Activated T-cell treated with anti-CD3 and anti-CD28 coated beads, Interleukin-2, amount 50 U/mL, for 24 hours (primary cell): ENCODE measurements at regions not wholly inside any gene's neighbourhood (a gene's known extent, or its start where the extent isn't known, plus 50 kb on each side); places are given as distances from the start of the nearest gene placed in this dataset.

ENCODE experiments used
- DNase-seq: peaks from one replicate; pipeline ENCODE4 v3.0.0-alpha.2; 2020
- H3K27ac Mint-ChIP-seq: 2 replicates; pipeline ENCODE4 v1.8.0; 2020; ENCODE audit warnings: mild to moderate bottlenecking, mixed read lengths
- H3K27me3 Mint-ChIP-seq: 2 replicates; pipeline ENCODE4 v1.8.0; 2020; ENCODE audit warnings: mixed read lengths
- H3K36me3 Mint-ChIP-seq: 2 replicates; pipeline ENCODE4 v1.8.0; 2020; ENCODE audit warnings: low read depth, mixed read lengths
- H3K4me1 Mint-ChIP-seq: 2 replicates; pipeline ENCODE4 v1.8.0; 2020; ENCODE audit warnings: low read depth, mixed read lengths
- H3K4me3 Mint-ChIP-seq: 2 replicates; pipeline ENCODE4 v1.8.0; 2020; ENCODE audit warnings: mild to moderate bottlenecking, moderate library complexity, mixed read lengths
- H3K9me3 Mint-ChIP-seq: 2 replicates; pipeline ENCODE4 v1.8.0; 2020; ENCODE audit warnings: mixed read lengths

- H3K9me3 Mint-ChIP-seq, result no peaks in the 10 kb centered on the region
- no peak overlapping the region for H3K4me3 Mint-ChIP-seq
- no peak for DNase-seq
- H3K4me1 Mint-ChIP-seq, result no peaks in the 10 kb centered on the region
- no peak overlapping the region for H3K27ac Mint-ChIP-seq
- H3K36me3 Mint-ChIP-seq, result no peaks in the 10 kb centered on the region
- H3K27me3 Mint-ChIP-seq, result no peaks in the 10 kb centered on the region
Measured at GRCh38 chr19:28829359-28829758, 383.6 kb downstream of the UQCRFS1 start.

GRCh38 chr19:28828276-28828870 is 384.6 kb downstream of the UQCRFS1 start:
- H3K4me3 Mint-ChIP-seq, result no peak overlapping the region
- DNase-seq, result no peak
- H3K4me1 Mint-ChIP-seq, result no peaks in the 10 kb centered on the region
- no peak overlapping the region for H3K27ac Mint-ChIP-seq
- no peaks in the 10 kb centered on the region for H3K9me3 Mint-ChIP-seq
- no peaks in the 10 kb centered on the region for H3K27me3 Mint-ChIP-seq
- H3K36me3 Mint-ChIP-seq, result no peaks in the 10 kb centered on the region

- no peak overlapping the region for H3K4me3 Mint-ChIP-seq
- no peaks in the 10 kb centered on the region for H3K4me1 Mint-ChIP-seq
- H3K36me3 Mint-ChIP-seq, result no peaks in the 10 kb centered on the region
- H3K27me3 Mint-ChIP-seq, result no peaks in the 10 kb centered on the region
- no peak overlapping the region for H3K27ac Mint-ChIP-seq
- DNase-seq, result no peak
- H3K9me3 Mint-ChIP-seq, result no peaks in the 10 kb centered on the region
Measured at GRCh38 chr19:28827382-28827781, 385.6 kb downstream of the UQCRFS1 start.

GRCh38 chr19:28823338-28823961 is 389.5 kb downstream of the UQCRFS1 start:
- Mint-ChIP-seq H3K4me1 (no peaks in the 10 kb centered on the region), H3K27ac (no peak overlapping the region)

GRCh38 chr19:28820289-28820688 is 392.7 kb downstream of the UQCRFS1 start:
- no peaks in the 10 kb centered on the region for H3K4me1 Mint-ChIP-seq
- no peak overlapping the region for H3K27ac Mint-ChIP-seq
- DNase-seq, result no peak
- no peaks in the 10 kb centered on the region for H3K27me3 Mint-ChIP-seq
- H3K36me3 Mint-ChIP-seq, result no peaks in the 10 kb centered on the region
- no peak overlapping the region for H3K4me3 Mint-ChIP-seq
- H3K9me3 Mint-ChIP-seq, result peaks cover 3% of the 10 kb centered on the region

More at GRCh38 chr19:28823338-28823961, 389.5 kb downstream of the UQCRFS1 start:
- Mint-ChIP-seq H3K4me3 (no peak overlapping the region), H3K27me3 (no peaks in the 10 kb centered on the region), H3K36me3 (no peaks in the 10 kb centered on the region), H3K9me3 (no peaks in the 10 kb centered on the region)
- DNase-seq, result no peak

- no peaks in the 10 kb centered on the region for H3K36me3 Mint-ChIP-seq
- H3K27ac Mint-ChIP-seq, result no peak overlapping the region
- H3K9me3 Mint-ChIP-seq, result peaks cover 3% of the 10 kb centered on the region
- no peaks in the 10 kb centered on the region for H3K4me1 Mint-ChIP-seq
- no peak for DNase-seq
- H3K4me3 Mint-ChIP-seq, result no peak overlapping the region
- H3K27me3 Mint-ChIP-seq, result no peaks in the 10 kb centered on the region
Measured at GRCh38 chr19:28815257-28815656, 397.7 kb downstream of the UQCRFS1 start.

GRCh38 chr19:28794301-28794700 is 418.6 kb downstream of the UQCRFS1 start:
- peak overlapping the region; percentile 20 for H3K4me3 Mint-ChIP-seq
- DNase-seq, result no peak
- H3K27me3 Mint-ChIP-seq, result peaks cover 54% of the 10 kb centered on the region
- H3K4me1 Mint-ChIP-seq, result peaks cover 4% of the 10 kb centered on the region
- peaks cover 3% of the 10 kb centered on the region for H3K36me3 Mint-ChIP-seq
- H3K9me3 Mint-ChIP-seq, result peaks cover 14% of the 10 kb centered on the region
- no peak overlapping the region for H3K27ac Mint-ChIP-seq

- no peak for DNase-seq
- H3K4me3 Mint-ChIP-seq, result peak overlapping the region; percentile 20
- no peak overlapping the region for H3K27ac Mint-ChIP-seq
- H3K27me3 Mint-ChIP-seq, result peaks cover 54% of the 10 kb centered on the region
- H3K36me3 Mint-ChIP-seq, result peaks cover 3% of the 10 kb centered on the region
- peaks cover 4% of the 10 kb centered on the region for H3K4me1 Mint-ChIP-seq
- H3K9me3 Mint-ChIP-seq, result peaks cover 12% of the 10 kb centered on the region
Measured at GRCh38 chr19:28793391-28794168, 419.4 kb downstream of the UQCRFS1 start.

- H3K4me3 Mint-ChIP-seq, result no peak overlapping the region
- no peak overlapping the region for H3K27ac Mint-ChIP-seq
- no peak for DNase-seq
- peaks cover 2% of the 10 kb centered on the region for H3K27me3 Mint-ChIP-seq
- no peaks in the 10 kb centered on the region for H3K4me1 Mint-ChIP-seq
- H3K36me3 Mint-ChIP-seq, result no peaks in the 10 kb centered on the region
- peaks cover 21% of the 10 kb centered on the region for H3K9me3 Mint-ChIP-seq
Measured at GRCh38 chr19:28785971-28786370, 427.0 kb downstream of the UQCRFS1 start.

- no peak overlapping the region for H3K27ac Mint-ChIP-seq
- H3K27me3 Mint-ChIP-seq, result no peaks in the 10 kb centered on the region
- H3K9me3 Mint-ChIP-seq, result peaks cover 43% of the 10 kb centered on the region
- DNase-seq, result no peak
- H3K4me3 Mint-ChIP-seq, result no peak overlapping the region
- H3K4me1 Mint-ChIP-seq, result no peaks in the 10 kb centered on the region
- no peaks in the 10 kb centered on the region for H3K36me3 Mint-ChIP-seq
Measured at GRCh38 chr19:28764066-28764465, 448.9 kb downstream of the UQCRFS1 start.

- no peaks in the 10 kb centered on the region for H3K9me3 Mint-ChIP-seq
- DNase-seq, result no peak
- no peaks in the 10 kb centered on the region for H3K36me3 Mint-ChIP-seq
- no peaks in the 10 kb centered on the region for H3K4me1 Mint-ChIP-seq
- H3K4me3 Mint-ChIP-seq, result no peak overlapping the region
- H3K27ac Mint-ChIP-seq, result no peak overlapping the region
- H3K27me3 Mint-ChIP-seq, result peaks cover 3% of the 10 kb centered on the region
Measured at GRCh38 chr19:28746478-28746877, 466.5 kb downstream of the UQCRFS1 start.

GRCh38 chr19:28744943-28745342 is 468.0 kb downstream of the UQCRFS1 start:
- DNase-seq, result no peak
- Mint-ChIP-seq H3K4me1 (no peaks in the 10 kb centered on the region), H3K9me3 (no peaks in the 10 kb centered on the region), H3K4me3 (no peak overlapping the region), H3K36me3 (no peaks in the 10 kb centered on the region), H3K27me3 (peaks cover 3% of the 10 kb centered on the region), H3K27ac (no peak overlapping the region)

GRCh38 chr19:28744014-28744413 is 468.9 kb downstream of the UQCRFS1 start:
- no peak overlapping the region for H3K4me3 Mint-ChIP-seq
- no peak overlapping the region for H3K27ac Mint-ChIP-seq
- DNase-seq, result no peak
- H3K27me3 Mint-ChIP-seq, result no peaks in the 10 kb centered on the region
- H3K4me1 Mint-ChIP-seq, result no peaks in the 10 kb centered on the region
- no peaks in the 10 kb centered on the region for H3K9me3 Mint-ChIP-seq
- H3K36me3 Mint-ChIP-seq, result no peaks in the 10 kb centered on the region

- Mint-ChIP-seq H3K36me3 (no peaks in the 10 kb centered on the region), H3K4me3 (no peak overlapping the region), H3K4me1 (peaks cover 4% of the 10 kb centered on the region), H3K27ac (no peak overlapping the region), H3K27me3 (no peaks in the 10 kb centered on the region), H3K9me3 (no peaks in the 10 kb centered on the region)
- DNase-seq, result no peak
Measured at GRCh38 chr19:28737021-28737895, 475.7 kb downstream of the UQCRFS1 start.
